NOMO-1 (cell line): ENCODE measurements at regions not wholly inside any gene's neighbourhood (a gene's known extent, or its start where the extent isn't known, plus 50 kb on each side); places are given as distances from the start of the nearest gene placed in this dataset.
"Not testable (repeated sequence)": the region's sequence is repeated elsewhere in the genome, so short reads cannot be mapped to it uniquely, and the experiment has no call there.

Experiments used
- DNase-seq, 2 experiments: peaks; one replicate each; lab custom pipeline; 2025; ENCODE audit not compliant: unreplicated experiment in 2 of 2; lab: John Stamatoyannopoulos, UW

DNA sequence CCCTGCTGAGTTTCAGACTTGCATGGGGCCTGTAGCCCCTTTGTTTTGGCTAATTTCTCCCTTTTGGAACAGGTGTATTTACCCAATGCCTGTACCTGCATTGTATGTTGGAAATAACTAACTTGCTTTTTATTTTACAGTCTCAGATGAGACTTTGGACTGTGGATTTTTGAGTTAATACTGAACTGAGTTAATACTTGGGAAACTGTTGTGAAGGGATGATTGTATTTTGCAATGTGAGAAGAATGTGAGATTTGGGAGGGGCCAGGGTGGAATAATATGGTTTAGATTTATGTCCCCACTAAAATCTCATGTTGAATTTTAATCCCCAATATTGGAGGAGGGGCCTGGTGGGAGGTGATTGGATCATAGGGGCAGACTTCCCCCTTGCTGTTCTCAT, 99.1 kb upstream of the IRAK1BP1 start:
- DNase-seq, result no peak

DNA sequence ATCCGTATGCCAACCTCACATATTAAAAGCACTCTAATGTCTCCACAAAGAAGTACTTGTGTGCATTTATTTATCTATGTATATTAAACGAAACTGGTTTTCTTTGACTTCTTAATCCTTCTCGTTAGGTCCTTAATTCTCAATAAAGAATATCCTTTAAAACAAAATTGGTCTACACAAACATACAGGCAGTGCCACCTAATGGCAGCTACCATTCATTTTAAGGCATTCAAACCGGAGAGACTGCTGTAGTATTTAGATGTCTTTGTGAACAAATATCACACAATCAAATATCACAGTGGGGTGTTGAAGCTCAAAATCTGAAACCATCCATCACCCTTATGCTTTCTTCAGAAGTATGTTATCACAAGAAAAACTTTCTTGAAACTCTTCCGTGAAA, 96.6 kb upstream of the IRAK1BP1 start:
- DNase-seq, result no peak

DNA sequence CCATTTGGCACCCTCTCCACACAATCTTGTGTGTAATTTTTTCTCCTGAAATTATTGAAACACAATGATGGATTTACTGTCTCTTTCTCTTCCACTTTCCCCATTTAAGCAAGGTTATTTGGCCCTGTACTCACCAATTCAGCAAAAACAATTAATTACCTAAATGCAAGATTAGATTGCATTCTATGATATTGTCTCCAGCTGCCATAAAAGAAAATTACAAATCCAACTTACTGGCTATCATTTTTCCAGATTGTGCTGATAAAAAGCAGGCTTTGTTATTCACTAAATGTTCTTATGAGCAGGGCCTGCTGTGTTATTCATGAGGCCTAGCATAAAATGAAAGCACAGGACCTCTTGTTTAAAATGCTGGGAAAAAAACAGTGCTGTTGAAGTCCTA, 95.8 kb upstream of the IRAK1BP1 start:
- no peak for DNase-seq

DNA sequence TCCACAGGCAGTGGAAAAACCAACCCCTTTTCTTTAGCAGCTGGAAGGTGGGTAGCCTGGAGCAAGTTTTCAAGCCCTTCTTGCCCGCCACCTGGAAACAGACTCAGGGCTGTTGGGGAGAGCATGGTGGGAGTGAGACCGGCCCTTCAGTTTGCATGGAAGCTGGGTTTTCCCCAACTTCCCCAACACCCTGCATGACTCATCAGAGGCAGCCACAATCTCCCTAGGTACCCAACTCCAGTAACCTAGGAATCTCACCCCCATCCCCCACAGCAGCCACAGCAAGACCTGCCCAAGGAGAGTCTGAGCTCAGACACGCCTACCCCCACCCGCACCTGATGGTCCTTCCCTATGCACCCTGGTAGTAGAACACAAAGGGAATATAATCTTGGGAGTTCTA, 86.3 kb upstream of the IRAK1BP1 start:
- DNase-seq, result no peak

DNA sequence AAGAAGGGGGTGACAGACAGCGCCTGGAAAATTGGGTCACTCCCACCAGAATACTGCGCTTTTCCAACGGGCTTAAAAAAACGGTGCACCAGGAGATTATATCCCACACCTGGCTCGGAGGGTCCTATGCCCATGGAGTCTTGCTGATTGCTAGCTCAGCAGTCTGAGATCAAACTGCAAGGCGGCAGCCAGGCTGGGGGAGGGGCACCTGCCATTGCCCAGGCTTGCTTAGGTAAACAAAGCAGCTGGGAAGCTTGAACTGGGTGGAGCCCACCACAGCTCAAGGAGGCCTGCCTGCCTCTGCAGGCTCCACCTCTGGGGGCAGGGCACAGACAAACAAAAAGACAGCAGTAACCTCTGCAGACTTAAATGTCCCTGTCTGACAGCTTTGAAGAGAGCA, 84.0 kb upstream of the IRAK1BP1 start:
- DNase-seq, result not testable (repeated sequence)

DNA sequence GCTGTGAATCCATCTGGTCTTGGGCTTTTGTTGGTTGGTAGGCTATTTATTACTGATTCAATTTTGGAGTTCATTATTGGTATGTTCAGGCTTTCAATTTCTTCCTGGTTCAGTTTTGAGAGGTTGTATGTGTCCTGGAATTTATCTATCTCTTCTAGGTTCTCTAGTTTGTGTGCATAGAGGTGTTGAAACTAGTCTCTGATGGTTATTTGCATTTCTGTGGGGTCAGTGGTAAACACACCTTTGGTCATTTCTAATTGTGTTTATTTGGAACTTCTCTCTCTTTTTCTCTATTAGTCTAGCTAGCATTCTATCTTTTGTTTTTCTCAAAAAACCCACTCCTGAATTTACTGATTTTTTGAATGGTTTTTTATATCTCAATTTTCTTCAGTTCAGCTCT, 70.1 kb upstream of the IRAK1BP1 start:
- no peak for DNase-seq

DNA sequence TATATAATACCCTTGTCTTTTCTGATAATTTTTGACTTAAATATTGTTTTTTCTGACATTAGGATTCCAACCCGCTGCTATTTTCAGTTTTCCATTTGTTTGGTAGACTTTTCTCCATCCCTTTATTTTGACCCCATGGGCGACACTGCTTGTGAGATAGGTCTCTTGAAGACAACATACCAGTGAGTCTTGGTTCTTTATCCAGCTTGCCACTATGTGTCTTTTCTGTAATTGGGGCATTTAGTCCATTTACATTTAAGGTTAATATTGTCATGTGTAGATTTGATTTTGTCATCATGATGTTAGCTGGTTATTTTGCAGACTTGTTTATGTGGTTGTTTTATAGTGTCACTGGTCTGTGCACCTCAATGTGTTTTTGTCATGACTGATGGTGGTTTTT, 67.7 kb upstream of the IRAK1BP1 start:
- DNase-seq, result no peak

DNA sequence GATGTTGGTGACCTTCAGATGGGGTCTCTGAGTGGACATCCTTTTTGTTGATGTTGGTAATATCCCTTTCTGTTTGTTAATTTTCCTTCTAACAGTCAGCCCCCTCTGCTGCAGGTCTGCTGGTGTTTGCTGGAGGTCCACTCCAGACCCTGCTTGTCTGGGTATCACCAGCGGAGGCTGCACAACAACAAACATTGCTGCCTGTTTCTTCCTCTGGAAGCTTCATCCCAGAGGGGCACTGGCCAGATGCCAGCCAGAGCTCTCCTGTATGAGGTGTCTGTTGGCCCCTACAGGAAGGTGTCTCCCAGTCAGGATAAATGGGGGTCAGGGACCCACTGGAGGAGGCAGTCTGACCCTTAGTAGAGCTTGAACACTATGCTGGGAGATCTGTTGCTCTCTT, 60.6 kb upstream of the IRAK1BP1 start:
- not testable (repeated sequence) for DNase-seq

DNA sequence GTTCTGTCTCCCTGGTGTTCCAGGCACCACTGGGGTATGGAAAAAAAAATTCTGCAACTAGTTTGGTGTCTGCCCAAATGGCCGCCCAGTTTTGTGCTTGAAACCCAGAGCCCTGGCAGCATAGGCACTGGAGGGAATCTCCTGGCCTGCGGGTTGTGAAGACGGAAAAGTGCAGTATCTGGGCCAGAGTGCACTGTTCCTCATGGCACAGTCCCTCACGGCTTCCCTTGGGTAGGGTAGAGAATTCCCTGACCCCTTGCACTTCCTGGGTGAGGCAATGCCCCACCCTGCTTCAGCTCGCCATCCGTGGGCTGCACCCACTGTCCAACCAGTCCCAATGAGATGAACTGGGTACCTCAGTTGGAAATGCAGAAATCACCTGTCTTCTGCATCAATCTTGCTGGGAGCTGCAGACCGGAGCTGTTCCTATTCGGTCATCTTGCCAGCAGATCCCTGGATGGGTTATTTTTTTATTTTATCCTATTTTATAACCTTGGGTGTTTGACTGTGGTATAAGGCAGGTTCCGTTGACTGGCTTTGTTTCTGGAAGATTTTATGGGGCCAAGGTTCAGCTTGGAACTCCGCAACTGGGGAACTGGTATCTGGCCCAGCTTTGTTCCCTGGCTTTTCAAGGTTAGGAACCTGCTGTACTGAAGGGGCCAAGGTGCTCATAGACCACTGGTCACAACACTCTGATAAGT, 59.5 kb upstream of the IRAK1BP1 start:
- DNase-seq, result not testable (repeated sequence)

DNA sequence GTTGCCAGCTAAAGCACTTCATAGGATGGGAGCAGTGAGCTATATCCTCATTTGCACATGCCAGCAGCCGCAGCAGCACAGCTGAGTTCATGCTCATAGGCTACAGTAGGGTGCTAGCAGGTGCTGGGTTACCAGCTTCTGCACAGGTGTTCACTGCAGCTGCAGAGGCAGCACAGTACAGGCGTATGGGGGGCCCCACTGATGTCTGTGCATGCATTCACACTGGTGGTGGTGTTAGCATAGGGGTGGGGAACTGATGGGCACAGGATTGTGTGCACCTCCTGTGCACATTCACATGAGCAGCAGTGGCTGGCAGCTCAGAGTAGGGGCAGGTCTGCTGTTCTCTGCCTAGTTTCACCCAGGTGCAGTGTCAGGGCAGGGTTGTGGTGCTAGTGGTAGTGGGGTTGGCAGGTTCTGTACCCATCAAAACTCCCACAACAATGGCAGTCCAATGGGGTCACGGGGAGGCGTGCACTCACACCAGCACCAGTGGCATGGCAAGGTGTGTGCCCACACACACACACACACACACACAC, 58.9 kb upstream of the IRAK1BP1 start:
- DNase-seq, result no peak

DNA sequence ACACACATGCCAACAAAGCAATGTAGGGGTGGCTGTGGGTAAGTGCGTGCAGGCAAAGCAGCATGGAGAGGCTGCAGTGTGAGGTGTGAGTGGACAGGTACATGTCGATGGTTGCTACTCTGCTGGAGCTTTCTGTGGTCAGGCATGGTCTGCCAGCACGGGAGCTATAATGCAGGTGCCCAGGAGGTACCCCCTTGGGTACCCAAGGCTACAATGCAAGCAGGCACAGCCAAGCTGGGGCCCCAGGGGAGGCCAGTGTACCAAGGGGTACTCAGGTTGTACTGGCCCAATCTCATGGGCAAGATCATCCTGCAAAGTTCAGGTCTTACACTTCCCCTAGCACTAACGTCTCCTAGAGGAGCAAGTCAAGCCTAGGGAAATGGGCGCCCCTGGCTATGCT, 58.4 kb upstream of the IRAK1BP1 start:
- DNase-seq, result no peak

DNA sequence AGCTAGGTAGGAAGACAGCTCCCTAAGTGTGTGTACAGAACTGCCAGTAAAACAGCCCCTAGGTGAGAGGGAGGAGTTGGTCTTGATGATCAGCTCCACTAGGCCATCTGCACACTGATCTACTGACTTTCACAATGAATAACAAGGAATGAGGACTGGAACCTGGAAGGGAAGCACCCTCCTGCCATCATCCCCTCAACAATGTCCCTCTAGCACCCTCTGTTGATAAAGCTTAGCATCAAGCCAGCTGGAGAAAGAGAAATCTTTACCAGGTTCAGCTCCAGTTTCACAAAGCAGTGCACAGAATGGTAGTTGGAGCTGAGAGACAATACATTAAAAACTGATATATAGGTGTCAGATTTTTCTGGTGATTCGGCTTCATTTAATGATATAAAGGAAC, 57.2 kb upstream of the IRAK1BP1 start:
- DNase-seq, result no peak

DNA sequence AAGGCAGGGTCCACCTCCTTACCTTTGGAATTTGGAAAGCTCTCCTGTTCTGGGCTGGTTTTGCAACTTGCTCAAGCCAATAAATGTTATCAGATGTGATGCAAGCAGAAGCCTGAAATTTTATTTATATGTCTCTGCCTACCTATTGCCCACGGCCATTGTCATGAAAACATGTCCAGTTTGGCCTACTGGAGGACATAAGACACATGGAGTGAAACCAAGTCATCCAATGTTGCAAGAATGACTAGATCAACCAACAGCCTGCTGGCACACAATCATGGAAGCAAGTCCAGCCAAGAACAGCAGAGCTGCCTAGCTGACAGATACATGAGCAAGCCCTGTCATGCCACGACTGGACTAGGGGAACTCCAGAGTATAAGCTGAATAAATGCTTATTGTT, 56.7 kb upstream of the IRAK1BP1 start:
- DNase-seq, result no peak
